Stimulated activated CD4-positive, alpha-beta T cell treated with anti-CD3 and anti-CD28 coated beads, Interleukin-15, amount 100 ng/mL, for 48 hours (primary cell): ENCODE measurements at regions not wholly inside any gene's neighbourhood (a gene's known extent, or its start where the extent isn't known, plus 50 kb on each side); places are given as distances from the start of the nearest gene placed in this dataset.

Source experiments
- DNase-seq, 2 donors: peaks; one replicate each; pipeline ENCODE4 v3.0.0-alpha.2; 2020; ENCODE audit warnings: low read depth in 2 of 2

GRCh38 chr18:41135146-41135545 is 819.9 kb upstream of the PIK3C3 start:
- DNase-seq, result no peak

GRCh38 chr18:41134426-41134825 is 820.6 kb upstream of the PIK3C3 start:
- no peak for DNase-seq

- DNase-seq, result no peak
Measured at GRCh38 chr18:41131050-41131449, 824.0 kb upstream of the PIK3C3 start.

GRCh38 chr18:41128545-41128944 is 826.5 kb upstream of the PIK3C3 start:
- no peak for DNase-seq

GRCh38 chr18:41128126-41128525 is 826.9 kb upstream of the PIK3C3 start:
- DNase-seq, result no peak

GRCh38 chr18:41126541-41127235 is 828.3 kb upstream of the PIK3C3 start:
- DNase-seq, result no peak

- no peak for DNase-seq
Measured at GRCh38 chr18:41121116-41121826, 833.8 kb upstream of the PIK3C3 start.

GRCh38 chr18:41119031-41119430 is 836.0 kb upstream of the PIK3C3 start:
- DNase-seq, result no peak

- DNase-seq, result no peak
Measured at GRCh38 chr18:41113885-41114482, 841.0 kb upstream of the PIK3C3 start.

- no peak for DNase-seq
Measured at GRCh38 chr18:41099451-41099850, 855.6 kb upstream of the PIK3C3 start.

GRCh38 chr18:41096504-41096903 is 858.5 kb upstream of the PIK3C3 start:
- no peak for DNase-seq

GRCh38 chr18:41077076-41077475 is 878.0 kb upstream of the PIK3C3 start:
- DNase-seq, result no peak

GRCh38 chr18:41075212-41075611 is 879.8 kb upstream of the PIK3C3 start:
- no peak for DNase-seq

GRCh38 chr18:41073372-41073954 is 881.6 kb upstream of the PIK3C3 start:
- DNase-seq, result no peak

GRCh38 chr18:41072946-41073345 is 882.1 kb upstream of the PIK3C3 start:
- no peak for DNase-seq

GRCh38 chr18:41071826-41072225 is 883.2 kb upstream of the PIK3C3 start:
- no peak for DNase-seq

GRCh38 chr18:41069167-41069566 is 885.9 kb upstream of the PIK3C3 start:
- no peak for DNase-seq

- no peak for DNase-seq
Measured at GRCh38 chr18:41064916-41065315, 890.1 kb upstream of the PIK3C3 start.

GRCh38 chr18:41060967-41061366 is 894.1 kb upstream of the PIK3C3 start:
- DNase-seq, result no peak

- DNase-seq, result no peak
Measured at GRCh38 chr18:41059126-41059415, 896.0 kb upstream of the PIK3C3 start.

- DNase-seq, result no peak
Measured at GRCh38 chr18:41058351-41059125, 896.5 kb upstream of the PIK3C3 start.

GRCh38 chr18:41052625-41053024 is 902.4 kb upstream of the PIK3C3 start:
- DNase-seq, result no peak
